Panc1 (cell line): ENCODE measurements at regions not wholly inside any gene's neighbourhood (a gene's known extent, or its start where the extent isn't known, plus 50 kb on each side); places are given as distances from the start of the nearest gene placed in this dataset.

Experiments
- ATAC-seq: fragments of 200-7000 bp; cut with Tn5 transposase; 2 replicates; pipeline ENCODE4 v1.9.1; 2020; ENCODE audit warnings: mild to moderate bottlenecking, moderate library complexity
- BruUV-seq: library from RNA; stranded (reverse); fragments of 400-500 nt; replicated peaks from 2 replicates; lab custom pipeline; 2021; lab: Mats Ljungman, UMichigan
- CTCF ChIA-PET: fragments of 300-600 bp; sonication (Branson Sonifier 250); formaldehyde crosslinking; loops from one replicate; lab custom pipeline; 2022; ENCODE audit warnings: antibody characterized with exemption; lab: Charles Lee
- POLR2A ChIA-PET: fragments of 300-600 bp; sonication (Branson Sonifier 250); formaldehyde crosslinking; loops from one replicate; lab custom pipeline; 2022; ENCODE audit warnings: antibody characterized with exemption; lab: Charles Lee
- DNase-seq: peaks from one replicate; pipeline ENCODE4 v3.0.0-alpha.2; 2010; ENCODE audit warnings: low read depth, low spot score
- H3K27ac ChIP-seq: 2 replicates; pipeline ENCODE4 v1.5.1; 2011; ENCODE audit warnings: mild to moderate bottlenecking, low read length, inconsistent platforms
- H3K27me3 ChIP-seq: fragments of 200-500 bp; sonication (Bioruptor generic); 2 replicates; pipeline ENCODE4 v1.6.0; 2014; ENCODE audit warnings: low read length, inconsistent platforms; ENCODE audit not compliant: control insufficient read depth, insufficient read depth
- H3K36me3 ChIP-seq: fragments of 200-500 bp; sonication (Bioruptor generic); 2 replicates; pipeline ENCODE4 v1.5.1; 2014; ENCODE audit warnings: inconsistent platforms, mild to moderate bottlenecking, low read length, moderate library complexity; ENCODE audit not compliant: control insufficient read depth, insufficient read depth
- H3K4me1 ChIP-seq: 2 replicates; pipeline ENCODE4 v1.5.1; 2011; ENCODE audit warnings: inconsistent platforms, mild to moderate bottlenecking, low read length, moderate library complexity; ENCODE audit not compliant: control insufficient read depth, insufficient read depth
- H3K4me3 ChIP-seq, 2 experiments: 2 replicates each; pipeline ENCODE4 v1.5.1; 2011 to 2012; ENCODE audit warnings: low read depth in 2 of 2, low read length in 2 of 2, mild to moderate bottlenecking in 2 of 2, inconsistent platforms in 1 of 2, moderate library complexity in 1 of 2
- H3K9me3 ChIP-seq: fragments of 200-500 bp; sonication (Bioruptor generic); 2 replicates; pipeline ENCODE4 v1.5.1; 2014; ENCODE audit warnings: low read depth, mild to moderate bottlenecking, inconsistent platforms, low read length, moderate library complexity; ENCODE audit not compliant: control insufficient read depth, insufficient read depth
- CTCF ChIP-seq: fragments of 450-650 bp; IDR thresholded peaks from 2 replicates; pipeline ENCODE4 v1.5.1; 2017; ENCODE audit warnings: mild to moderate bottlenecking
- POLR2AphosphoS5 ChIP-seq: IDR thresholded peaks from 2 replicates; pipeline ENCODE4 v1.6.1; 2012; ENCODE audit warnings: mild to moderate bottlenecking, low read depth, low read length, moderate library complexity
- SIN3A ChIP-seq: IDR thresholded peaks from 2 replicates; pipeline ENCODE4 v1.6.1; 2012; ENCODE audit warnings: low read depth, mild to moderate bottlenecking, low read length, moderate library complexity, borderline replicate concordance; ENCODE audit not compliant: insufficient read depth
- TCF7L2 ChIP-seq: IDR thresholded peaks from 2 replicates; pipeline ENCODE4 v1.6.1; 2011; ENCODE audit warnings: mild to moderate bottlenecking, low read depth, low read length, inconsistent platforms
- in situ Hi-C: cut with HindIII; loops from 2 replicates; pipeline ENCODE4 v1.10.0; 2016; ENCODE audit warnings: low sequenced_read_pairs, low pct_unique_long_range_greater_than_20kb
- intact Hi-C: fragments of 100-400 bp; cut with micrococcal nuclease; formaldehyde crosslinking; loops from one replicate; pipeline ENCODE4 v1.10.0; 2022; ENCODE audit not compliant: unreplicated experiment
- TF ChIP-seq, protein P1 (sequence below), 2 experiments: IDR thresholded peaks; 2 replicates each; pipeline ENCODE4 v1.6.1; 2011 to 2012; ENCODE audit warnings: low read depth in 2 of 2, control low read depth in 1 of 2, low read length in 1 of 2, mild to moderate bottlenecking in 1 of 2, moderate library complexity in 1 of 2; ENCODE audit not compliant: insufficient read depth in 1 of 2

GRCh38 chr1:90356101-90356500 is 361.0 kb downstream of the BARHL2 start:
- in situ Hi-C loops = no loop called here
- no peak overlapping the region for H3K27ac ChIP-seq
- CTCF ChIA-PET = no interaction called here
- no peaks in the 10 kb centered on the region for H3K36me3 ChIP-seq
- TF ChIP-seq SIN3A = no peak
- TF ChIP-seq TCF7L2 = no peak
- no peak for TF ChIP-seq POLR2AphosphoS5
- TF ChIP-seq CTCF = no peak
- TF ChIP-seq, protein P1, sequence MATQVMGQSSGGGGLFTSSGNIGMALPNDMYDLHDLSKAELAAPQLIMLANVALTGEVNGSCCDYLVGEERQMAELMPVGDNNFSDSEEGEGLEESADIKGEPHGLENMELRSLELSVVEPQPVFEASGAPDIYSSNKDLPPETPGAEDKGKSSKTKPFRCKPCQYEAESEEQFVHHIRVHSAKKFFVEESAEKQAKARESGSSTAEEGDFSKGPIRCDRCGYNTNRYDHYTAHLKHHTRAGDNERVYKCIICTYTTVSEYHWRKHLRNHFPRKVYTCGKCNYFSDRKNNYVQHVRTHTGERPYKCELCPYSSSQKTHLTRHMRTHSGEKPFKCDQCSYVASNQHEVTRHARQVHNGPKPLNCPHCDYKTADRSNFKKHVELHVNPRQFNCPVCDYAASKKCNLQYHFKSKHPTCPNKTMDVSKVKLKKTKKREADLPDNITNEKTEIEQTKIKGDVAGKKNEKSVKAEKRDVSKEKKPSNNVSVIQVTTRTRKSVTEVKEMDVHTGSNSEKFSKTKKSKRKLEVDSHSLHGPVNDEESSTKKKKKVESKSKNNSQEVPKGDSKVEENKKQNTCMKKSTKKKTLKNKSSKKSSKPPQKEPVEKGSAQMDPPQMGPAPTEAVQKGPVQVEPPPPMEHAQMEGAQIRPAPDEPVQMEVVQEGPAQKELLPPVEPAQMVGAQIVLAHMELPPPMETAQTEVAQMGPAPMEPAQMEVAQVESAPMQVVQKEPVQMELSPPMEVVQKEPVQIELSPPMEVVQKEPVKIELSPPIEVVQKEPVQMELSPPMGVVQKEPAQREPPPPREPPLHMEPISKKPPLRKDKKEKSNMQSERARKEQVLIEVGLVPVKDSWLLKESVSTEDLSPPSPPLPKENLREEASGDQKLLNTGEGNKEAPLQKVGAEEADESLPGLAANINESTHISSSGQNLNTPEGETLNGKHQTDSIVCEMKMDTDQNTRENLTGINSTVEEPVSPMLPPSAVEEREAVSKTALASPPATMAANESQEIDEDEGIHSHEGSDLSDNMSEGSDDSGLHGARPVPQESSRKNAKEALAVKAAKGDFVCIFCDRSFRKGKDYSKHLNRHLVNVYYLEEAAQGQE (IDR thresholded peaks at IDR 0.05; ENCODE audit: insufficient read depth in 1 of 2, low read depth in 2 of 2, low read length in 1 of 2) = no peak
- H3K4me1 ChIP-seq = no peaks in the 10 kb centered on the region
- no peak for ATAC-seq
- H3K27me3 ChIP-seq = no peaks in the 10 kb centered on the region
- intact Hi-C loops = no loop called here
- POLR2A ChIA-PET = no interaction called here
- DNase-seq = no peak
- no peaks in the 10 kb centered on the region for H3K9me3 ChIP-seq
- BruUV-seq = no TSS peak
- H3K4me3 ChIP-seq = no peak overlapping the region

- Histone ChIP-seq H3K27me3 (no peaks in the 10 kb centered on the region), H3K4me3 (no peak overlapping the region), H3K36me3 (no peaks in the 10 kb centered on the region), H3K4me1 (no peaks in the 10 kb centered on the region), H3K9me3 (no peaks in the 10 kb centered on the region), H3K27ac (no peak overlapping the region)
- BruUV-seq = no TSS peak
- DNase-seq (no peak), ATAC-seq (no peak)
- CTCF ChIA-PET = no interaction called here
- intact Hi-C loops (no loop called here), in situ Hi-C loops (no loop called here)
- TF ChIP-seq, protein P1 (IDR thresholded peaks at IDR 0.05; ENCODE audit: insufficient read depth in 1 of 2, low read depth in 2 of 2, low read length in 1 of 2) = no peak
- TF ChIP-seq CTCF = no peak
- TF ChIP-seq SIN3A = no peak
- TF ChIP-seq POLR2AphosphoS5 = no peak
- TF ChIP-seq TCF7L2 = no peak
- POLR2A ChIA-PET = no interaction called here
Measured at GRCh38 chr1:90354704-90355103, 359.8 kb downstream of the ZNF326 start.
